Trophoblast cell (in vitro differentiated cells and primary cell): ENCODE measurements at regions not wholly inside any gene's neighbourhood (a gene's known extent, or its start where the extent isn't known, plus 50 kb on each side); places are given as distances from the start of the nearest gene placed in this dataset.

ENCODE experiments used
- DNase-seq, 2 donors: peaks; one replicate each; pipeline ENCODE4 v3.0.0-alpha.2; 2016
- H2AFZ ChIP-seq: 2 replicates; pipeline ENCODE4 v1.6.1; 2013; ENCODE audit warnings: low read length, moderate library complexity, mild to moderate bottlenecking; ENCODE audit not compliant: insufficient read depth, poor library complexity
- H2AK5ac ChIP-seq: 2 replicates; pipeline ENCODE4 v1.6.1; 2013; ENCODE audit warnings: mild to moderate bottlenecking, low read length
- H2BK120ac ChIP-seq: 2 replicates; pipeline ENCODE4 v1.6.1; 2013; ENCODE audit warnings: low read length, mild to moderate bottlenecking, moderate library complexity; ENCODE audit not compliant: insufficient read depth, poor library complexity
- H2BK12ac ChIP-seq: 2 replicates; pipeline ENCODE4 v1.6.1; 2013; ENCODE audit warnings: mild to moderate bottlenecking, low read length, moderate library complexity
- H2BK5ac ChIP-seq: 2 replicates; pipeline ENCODE4 v1.6.1; 2013; ENCODE audit warnings: low read length, low read depth, moderate library complexity, mild to moderate bottlenecking; ENCODE audit not compliant: poor library complexity
- H3K14ac ChIP-seq: 2 replicates; pipeline ENCODE4 v1.6.1; 2013; ENCODE audit warnings: mild to moderate bottlenecking, low read length
- H3K18ac ChIP-seq: 2 replicates; pipeline ENCODE4 v1.6.1; 2013; ENCODE audit warnings: mild to moderate bottlenecking, low read length
- H3K23ac ChIP-seq: 2 replicates; pipeline ENCODE4 v1.6.1; 2013; ENCODE audit warnings: low read length
- H3K27ac ChIP-seq: 2 replicates; pipeline ENCODE4 v1.5.1; 2013; ENCODE audit warnings: low read depth, mild to moderate bottlenecking, inconsistent platforms, low read length, moderate library complexity
- H3K27me3 ChIP-seq: 2 replicates; pipeline ENCODE4 v1.6.1; 2013; ENCODE audit warnings: inconsistent platforms, mild to moderate bottlenecking, low read length, moderate library complexity; ENCODE audit not compliant: insufficient read depth
- H3K36me3 ChIP-seq, 2 experiments: 1 replicate in 1 of 2; 2 replicates in 1 of 2; pipeline ENCODE4 v1.6.1; 2013; ENCODE audit warnings: low read length in 2 of 2, mild to moderate bottlenecking in 2 of 2, moderate library complexity in 1 of 2; ENCODE audit not compliant: insufficient read depth in 2 of 2, control insufficient read depth in 1 of 2
- H3K4ac ChIP-seq: 2 replicates; pipeline ENCODE4 v1.6.1; 2013; ENCODE audit warnings: low read depth, mild to moderate bottlenecking, low read length, moderate library complexity
- H3K4me1 ChIP-seq, 2 experiments: 1 replicate in 1 of 2; 2 replicates in 1 of 2; pipeline ENCODE4 v1.6.1; 2013; ENCODE audit warnings: low read length in 2 of 2, mild to moderate bottlenecking in 2 of 2, moderate library complexity in 1 of 2; ENCODE audit not compliant: insufficient read depth in 2 of 2, control insufficient read depth in 1 of 2
- H3K4me2 ChIP-seq: 2 replicates; pipeline ENCODE4 v1.6.1; 2013; ENCODE audit warnings: inconsistent platforms, mild to moderate bottlenecking, low read length, moderate library complexity
- H3K4me3 ChIP-seq: 2 replicates; pipeline ENCODE4 v1.5.1; 2013; ENCODE audit warnings: mild to moderate bottlenecking, low read depth, low read length, inconsistent platforms
- H3K79me1 ChIP-seq: one replicate; pipeline ENCODE4 v1.6.1; 2013; ENCODE audit warnings: low read length
- H3K79me2 ChIP-seq: 2 replicates; pipeline ENCODE4 v1.6.1; 2013; ENCODE audit warnings: low read length, mild to moderate bottlenecking; ENCODE audit not compliant: control insufficient read depth, insufficient read depth, poor library complexity
- H3K9ac ChIP-seq: 2 replicates; pipeline ENCODE4 v1.6.1; 2013; ENCODE audit warnings: mild to moderate bottlenecking, low read length
- H3K9me3 ChIP-seq: 2 replicates; pipeline ENCODE4 v1.6.1; 2013; ENCODE audit warnings: low read depth, mild to moderate bottlenecking, control low read depth, inconsistent platforms, low read length; ENCODE audit not compliant: insufficient read depth
- H4K12ac ChIP-seq: 2 replicates; pipeline ENCODE4 v1.6.1; 2013; ENCODE audit warnings: low read depth, mild to moderate bottlenecking, low read length, moderate library complexity
- H4K8ac ChIP-seq: 2 replicates; pipeline ENCODE4 v1.6.1; 2013; ENCODE audit warnings: low read depth, mild to moderate bottlenecking, low read length, moderate library complexity
- H4K91ac ChIP-seq: one replicate; pipeline ENCODE4 v1.6.1; 2013; ENCODE audit warnings: low read depth, mild to moderate bottlenecking, low read length, moderate library complexity
- WGBS: extraction: QIAGEN DNeasy Blood & Tissue Kit; methylation state at CpG from one replicate; pipeline ENCODE4 v1.1.7; 2013; ENCODE audit warnings: missing lambda C conversion rate; ENCODE audit not compliant: insufficient read length, insufficient coverage; ENCODE audit errors: extremely low coverage; 5-methylcytosine and 5-hydroxymethylcytosine counted together

- Histone ChIP-seq H3K79me1 (no peaks in the 10 kb centered on the region), H3K79me2 (no peaks in the 10 kb centered on the region), H4K12ac (no peak overlapping the region), H3K27me3 (no peaks in the 10 kb centered on the region), H3K23ac (no peak overlapping the region), H3K36me3 (no peaks in the 10 kb centered on the region), H3K9ac (no peak overlapping the region), H3K4me1 (no peaks in the 10 kb centered on the region), H2BK12ac (no peak overlapping the region), H2BK120ac (no peak overlapping the region), H2AK5ac (no peak overlapping the region), H3K4me2 (no peak overlapping the region), H3K4me3 (no peak overlapping the region), H3K18ac (no peak overlapping the region), H4K8ac (no peak overlapping the region), H2BK5ac (no peak overlapping the region), H3K14ac (no peak overlapping the region), H3K9me3 (no peaks in the 10 kb centered on the region), H3K4ac (no peak overlapping the region), H4K91ac (no peak overlapping the region), H2AFZ (no peak overlapping the region), H3K27ac (no peak overlapping the region)
- WGBS, result no CpG with 5 or more reads among the region's 5 CpGs
- no peak for DNase-seq
These were observed 527.6 kb downstream of the CD83 start for GRCh38 chr6:14645221-14645620.

- no peak overlapping the region for H3K23ac ChIP-seq
- no peak overlapping the region for H4K8ac ChIP-seq
- no peak overlapping the region for H2AK5ac ChIP-seq
- no peak overlapping the region for H3K4me2 ChIP-seq
- no peak overlapping the region for H2AFZ ChIP-seq
- H3K4me1 ChIP-seq, result no peaks in the 10 kb centered on the region
- no peaks in the 10 kb centered on the region for H3K79me2 ChIP-seq
- H3K27me3 ChIP-seq, result no peaks in the 10 kb centered on the region
- no peak overlapping the region for H3K18ac ChIP-seq
- H3K4me3 ChIP-seq, result no peak overlapping the region
- H4K91ac ChIP-seq, result no peak overlapping the region
- no peak overlapping the region for H2BK120ac ChIP-seq
- no peak overlapping the region for H3K4ac ChIP-seq
- no peak overlapping the region for H3K14ac ChIP-seq
- no CpG with 5 or more reads among the region's 3 CpGs for WGBS
- no peak overlapping the region for H4K12ac ChIP-seq
- H3K9ac ChIP-seq, result no peak overlapping the region
- no peak overlapping the region for H3K27ac ChIP-seq
- H3K36me3 ChIP-seq, result no peaks in the 10 kb centered on the region
- no peaks in the 10 kb centered on the region for H3K9me3 ChIP-seq
- no peak overlapping the region for H2BK12ac ChIP-seq
- DNase-seq, result no peak
- no peaks in the 10 kb centered on the region for H3K79me1 ChIP-seq
- H2BK5ac ChIP-seq, result no peak overlapping the region
These were observed 528.3 kb downstream of the CD83 start for GRCh38 chr6:14645841-14646240.

GRCh38 chr6:14646371-14646770 is 528.8 kb downstream of the CD83 start:
- Histone ChIP-seq H3K79me1 (no peaks in the 10 kb centered on the region), H3K14ac (no peak overlapping the region), H3K4me2 (no peak overlapping the region), H4K91ac (no peak overlapping the region), H3K4ac (no peak overlapping the region), H4K8ac (no peak overlapping the region), H3K79me2 (no peaks in the 10 kb centered on the region), H3K18ac (no peak overlapping the region), H2AK5ac (no peak overlapping the region), H3K9ac (no peak overlapping the region), H3K27ac (no peak overlapping the region), H3K4me3 (no peak overlapping the region), H3K23ac (no peak overlapping the region), H3K4me1 (no peaks in the 10 kb centered on the region), H3K36me3 (no peaks in the 10 kb centered on the region), H2BK120ac (no peak overlapping the region), H2BK12ac (no peak overlapping the region), H4K12ac (no peak overlapping the region), H3K27me3 (no peaks in the 10 kb centered on the region), H2AFZ (no peak overlapping the region), H3K9me3 (no peaks in the 10 kb centered on the region), H2BK5ac (no peak overlapping the region)
- DNase-seq, result no peak
- no CpG with 5 or more reads among the region's 1 CpG for WGBS

- WGBS, result no CpG with 5 or more reads among the region's 6 CpGs
- H4K91ac ChIP-seq, result no peak overlapping the region
- H2AFZ ChIP-seq, result no peak overlapping the region
- no peak for DNase-seq
- H2BK120ac ChIP-seq, result no peak overlapping the region
- no peaks in the 10 kb centered on the region for H3K27me3 ChIP-seq
- H3K79me1 ChIP-seq, result no peaks in the 10 kb centered on the region
- H3K4me2 ChIP-seq, result no peak overlapping the region
- no peak overlapping the region for H3K27ac ChIP-seq
- H2BK12ac ChIP-seq, result no peak overlapping the region
- H2AK5ac ChIP-seq, result no peak overlapping the region
- no peak overlapping the region for H2BK5ac ChIP-seq
- H3K9me3 ChIP-seq, result no peaks in the 10 kb centered on the region
- no peak overlapping the region for H4K8ac ChIP-seq
- H3K4me3 ChIP-seq, result no peak overlapping the region
- no peak overlapping the region for H3K18ac ChIP-seq
- H3K4ac ChIP-seq, result no peak overlapping the region
- no peak overlapping the region for H3K14ac ChIP-seq
- no peak overlapping the region for H4K12ac ChIP-seq
- H3K9ac ChIP-seq, result no peak overlapping the region
- H3K23ac ChIP-seq, result no peak overlapping the region
- no peaks in the 10 kb centered on the region for H3K4me1 ChIP-seq
- no peaks in the 10 kb centered on the region for H3K36me3 ChIP-seq
- no peaks in the 10 kb centered on the region for H3K79me2 ChIP-seq
These were observed 529.8 kb downstream of the CD83 start for GRCh38 chr6:14647357-14647756.
